GM12873 (cell line): ENCODE measurements at regions not wholly inside any gene's neighbourhood (a gene's known extent, or its start where the extent isn't known, plus 50 kb on each side); places are given as distances from the start of the nearest gene placed in this dataset.

ENCODE experiments used
- TF ChIP-seq, protein P1 (sequence below): IDR thresholded peaks from 2 replicates; pipeline ENCODE4 v1.5.1; 2012; ENCODE audit warnings: low read depth, mild to moderate bottlenecking, moderate library complexity, low read length, control low read depth; ENCODE audit not compliant: insufficient read depth; ENCODE audit errors: missing control alignments

DNA sequence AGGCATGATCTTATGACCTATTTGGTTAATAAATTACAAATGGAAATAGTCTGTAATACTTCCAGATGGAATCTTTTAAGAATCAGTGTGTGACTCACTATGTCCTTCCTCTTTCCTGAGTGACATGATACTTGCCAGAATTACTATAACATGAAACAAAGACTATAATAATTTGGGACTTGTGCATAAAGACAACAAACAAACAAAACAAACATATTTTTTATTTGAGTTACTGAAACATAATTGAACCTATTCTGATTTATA, 1268.1 kb downstream of the OTOL1 start:
- TF ChIP-seq, protein P1, sequence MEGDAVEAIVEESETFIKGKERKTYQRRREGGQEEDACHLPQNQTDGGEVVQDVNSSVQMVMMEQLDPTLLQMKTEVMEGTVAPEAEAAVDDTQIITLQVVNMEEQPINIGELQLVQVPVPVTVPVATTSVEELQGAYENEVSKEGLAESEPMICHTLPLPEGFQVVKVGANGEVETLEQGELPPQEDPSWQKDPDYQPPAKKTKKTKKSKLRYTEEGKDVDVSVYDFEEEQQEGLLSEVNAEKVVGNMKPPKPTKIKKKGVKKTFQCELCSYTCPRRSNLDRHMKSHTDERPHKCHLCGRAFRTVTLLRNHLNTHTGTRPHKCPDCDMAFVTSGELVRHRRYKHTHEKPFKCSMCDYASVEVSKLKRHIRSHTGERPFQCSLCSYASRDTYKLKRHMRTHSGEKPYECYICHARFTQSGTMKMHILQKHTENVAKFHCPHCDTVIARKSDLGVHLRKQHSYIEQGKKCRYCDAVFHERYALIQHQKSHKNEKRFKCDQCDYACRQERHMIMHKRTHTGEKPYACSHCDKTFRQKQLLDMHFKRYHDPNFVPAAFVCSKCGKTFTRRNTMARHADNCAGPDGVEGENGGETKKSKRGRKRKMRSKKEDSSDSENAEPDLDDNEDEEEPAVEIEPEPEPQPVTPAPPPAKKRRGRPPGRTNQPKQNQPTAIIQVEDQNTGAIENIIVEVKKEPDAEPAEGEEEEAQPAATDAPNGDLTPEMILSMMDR = no peak

- TF ChIP-seq, protein P1 = no peak
Observed at GRCh38 chr3:162765524-162765923, 1268.9 kb downstream of the OTOL1 start.

DNA sequence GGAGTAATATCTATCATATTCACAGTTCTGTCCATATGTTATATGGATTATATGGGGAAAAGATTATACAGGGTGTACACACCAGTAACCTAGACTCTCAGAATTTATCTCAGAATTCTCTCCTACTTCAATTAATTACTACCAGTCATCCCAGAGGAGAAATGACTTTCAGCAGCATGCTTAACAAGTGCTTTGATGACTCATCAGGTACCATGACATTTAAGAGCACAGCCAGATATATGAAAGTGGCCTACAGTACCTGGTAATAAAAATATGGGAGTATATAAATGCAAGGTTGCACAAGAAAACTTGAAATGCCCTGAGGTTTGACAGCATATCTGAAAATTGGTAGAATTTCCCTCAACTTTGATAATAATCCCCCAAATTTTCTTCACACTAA, 1273.0 kb downstream of the OTOL1 start:
- TF ChIP-seq, protein P1 = no peak

DNA sequence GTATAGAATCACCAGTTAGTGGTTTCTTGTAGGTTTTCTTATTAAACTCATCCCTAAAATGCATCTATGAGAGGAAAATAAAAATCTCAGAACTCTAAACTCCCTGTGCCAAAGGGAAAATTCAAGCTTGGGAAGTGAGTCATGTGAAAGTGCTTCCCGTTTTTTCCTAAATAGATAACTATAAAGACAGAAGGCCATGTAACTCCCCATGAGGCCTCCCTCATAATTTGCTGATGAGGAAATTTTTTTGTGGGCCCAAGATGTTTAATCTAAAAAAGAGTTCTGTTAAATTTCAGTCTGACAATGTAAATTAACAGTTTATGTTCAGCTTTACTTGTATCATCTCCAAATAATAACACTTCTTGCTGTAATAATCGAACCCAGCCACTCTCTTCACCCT, 1273.9 kb downstream of the OTOL1 start:
- TF ChIP-seq, protein P1 = no peak

GRCh38 chr3:162774613-162775100, 1278.0 kb downstream of the OTOL1 start:
- TF ChIP-seq, protein P1 = no peak

- TF ChIP-seq, protein P1 = no peak
Observed at GRCh38 chr3:162776148-162776547, 1279.5 kb downstream of the OTOL1 start.

DNA sequence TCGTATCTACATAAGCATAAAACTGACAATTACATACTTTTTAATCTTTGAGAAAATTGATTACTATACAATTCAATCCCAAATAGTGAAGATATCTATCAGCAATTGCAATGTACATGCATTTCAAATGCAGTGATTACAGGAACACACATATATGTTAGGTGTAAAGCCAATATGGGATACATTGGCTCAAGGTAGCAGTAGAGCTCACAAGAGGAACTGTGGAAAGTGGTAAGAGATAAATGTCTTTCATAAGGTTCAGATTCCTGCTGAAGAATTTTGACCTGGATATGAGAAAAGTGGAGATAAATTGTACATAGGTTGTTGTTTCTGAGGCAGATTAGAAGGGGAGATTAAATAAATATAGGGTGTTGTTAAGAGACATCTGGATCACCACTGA, 1280.5 kb downstream of the OTOL1 start:
- TF ChIP-seq, protein P1 = no peak

DNA sequence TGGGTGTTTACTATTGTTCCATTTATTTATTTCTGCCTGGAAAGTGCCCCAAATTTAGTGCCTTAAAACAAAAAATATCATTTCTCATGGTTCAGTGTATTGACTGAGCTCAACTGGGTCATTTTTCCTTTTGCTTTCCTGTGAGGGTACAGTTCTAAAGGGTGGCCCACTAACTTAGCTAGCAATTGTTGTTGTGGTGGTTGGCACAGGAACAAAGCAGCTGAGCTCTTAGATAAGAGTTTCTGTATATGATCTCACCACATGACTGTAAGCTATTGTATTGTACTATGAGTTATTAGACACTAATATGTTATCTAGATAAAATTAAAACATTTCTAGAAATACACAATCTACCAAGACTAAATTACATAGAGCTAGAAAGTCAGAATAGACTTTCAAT, 1283.7 kb downstream of the OTOL1 start:
- TF ChIP-seq, protein P1 = no peak
